Dendritic cell treated with granulocyte-macrophage colony-stimulating factor and Interleukin-4, amounts not matched to agents 40 ng/mL and 50 ng/mL, for 4 days (primary cell): ENCODE measurements at regions not wholly inside any gene's neighbourhood (a gene's known extent, or its start where the extent isn't known, plus 50 kb on each side); places are given as distances from the start of the nearest gene placed in this dataset.

ENCODE experiments used
- H3K27ac Mint-ChIP-seq: one replicate; pipeline ENCODE4 v1.8.0; 2022; ENCODE audit warnings: mild to moderate bottlenecking, mixed read lengths
- H3K27me3 Mint-ChIP-seq: one replicate; pipeline ENCODE4 v1.8.0; 2022; ENCODE audit warnings: mild to moderate bottlenecking, mixed read lengths
- H3K36me3 Mint-ChIP-seq: one replicate; pipeline ENCODE4 v1.8.0; 2022; ENCODE audit warnings: low read depth, mixed read lengths
- H3K4me1 Mint-ChIP-seq: one replicate; pipeline ENCODE4 v1.8.0; 2022; ENCODE audit warnings: low read depth, mixed read lengths
- H3K4me3 Mint-ChIP-seq: one replicate; pipeline ENCODE4 v1.8.0; 2022; ENCODE audit warnings: mild to moderate bottlenecking, moderate library complexity, mixed read lengths
- H3K9me3 Mint-ChIP-seq: one replicate; pipeline ENCODE4 v1.8.0; 2022; ENCODE audit warnings: mixed read lengths
- intact Hi-C: fragments of 100-400 bp; cut with micrococcal nuclease; formaldehyde crosslinking; loops from one replicate; pipeline ENCODE4 v1.15.0; 2022

GRCh38 chr9:91483835-91484234 is 60.2 kb upstream of the NFIL3 start:
- intact Hi-C loops: no loop called here
- H3K9me3 Mint-ChIP-seq: no peaks in the 10 kb centered on the region
- no peak overlapping the region for H3K27ac Mint-ChIP-seq
- no peak overlapping the region for H3K4me3 Mint-ChIP-seq
- H3K4me1 Mint-ChIP-seq: no peaks in the 10 kb centered on the region
- peaks cover 8% of the 10 kb centered on the region for H3K27me3 Mint-ChIP-seq
- no peaks in the 10 kb centered on the region for H3K36me3 Mint-ChIP-seq

- Mint-ChIP-seq H3K36me3 (no peaks in the 10 kb centered on the region), H3K27me3 (peaks cover 7% of the 10 kb centered on the region)
- intact Hi-C loops: no loop called here
Observed at GRCh38 chr9:91483189-91483691, 59.6 kb upstream of the NFIL3 start.

GRCh38 chr9:91481972-91482371 is 58.3 kb upstream of the NFIL3 start:
- Mint-ChIP-seq H3K4me1 (no peaks in the 10 kb centered on the region), H3K4me3 (no peak overlapping the region), H3K27me3 (peaks cover 13% of the 10 kb centered on the region), H3K27ac (no peak overlapping the region), H3K9me3 (no peaks in the 10 kb centered on the region), H3K36me3 (no peaks in the 10 kb centered on the region)
- intact Hi-C loops: no loop called here

More at GRCh38 chr9:91483189-91483691, 59.6 kb upstream of the NFIL3 start:
- no peak overlapping the region for H3K4me3 Mint-ChIP-seq
- no peaks in the 10 kb centered on the region for H3K4me1 Mint-ChIP-seq
- no peaks in the 10 kb centered on the region for H3K9me3 Mint-ChIP-seq
- no peak overlapping the region for H3K27ac Mint-ChIP-seq

GRCh38 chr9:91477106-91477505 is 53.5 kb upstream of the NFIL3 start:
- peaks cover 15% of the 10 kb centered on the region for H3K9me3 Mint-ChIP-seq
- intact Hi-C loops: no loop called here
- H3K27ac Mint-ChIP-seq: no peak overlapping the region
- H3K4me1 Mint-ChIP-seq: no peaks in the 10 kb centered on the region
- H3K27me3 Mint-ChIP-seq: peaks cover 17% of the 10 kb centered on the region
- no peaks in the 10 kb centered on the region for H3K36me3 Mint-ChIP-seq
- no peak overlapping the region for H3K4me3 Mint-ChIP-seq

- intact Hi-C loops: no loop called here
- peaks cover 23% of the 10 kb centered on the region for H3K27me3 Mint-ChIP-seq
- peaks cover 18% of the 10 kb centered on the region for H3K9me3 Mint-ChIP-seq
- H3K4me3 Mint-ChIP-seq: no peak overlapping the region
- H3K36me3 Mint-ChIP-seq: no peaks in the 10 kb centered on the region
- H3K4me1 Mint-ChIP-seq: no peaks in the 10 kb centered on the region
- H3K27ac Mint-ChIP-seq: no peak overlapping the region
Observed at GRCh38 chr9:91474656-91475055, 51.0 kb upstream of the NFIL3 start.
